ENCODE measurements at regions not wholly inside any gene's neighbourhood (a gene's known extent, or its start where the extent isn't known, plus 50 kb on each side); places are given as distances from the start of the nearest gene placed in this dataset.

DNA sequence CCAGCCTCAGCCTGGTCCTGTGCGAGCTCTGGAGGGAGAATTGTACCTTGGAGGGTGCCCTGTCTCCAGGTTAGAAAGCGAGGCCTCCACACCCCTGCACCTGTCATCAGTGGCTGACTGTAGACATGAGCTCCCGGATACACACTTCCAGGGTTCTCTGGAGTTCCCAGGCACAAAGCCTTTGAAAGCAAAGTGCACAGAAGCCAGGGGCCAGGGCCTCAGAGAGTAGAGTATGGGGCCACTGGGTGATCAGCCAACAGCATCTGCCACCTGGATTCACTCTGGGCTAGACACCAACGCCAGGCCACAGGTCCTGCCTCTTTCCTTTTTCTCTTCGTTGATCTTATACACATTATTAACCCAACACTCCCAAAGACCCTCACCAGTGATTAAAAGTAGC lies 239.4 kb upstream of the HDAC4 start:
- TF ChIP-seq GATA3 (IDR thresholded peaks at IDR 0.05; ENCODE audit: low read depth, low read length) (no peak), GATA2 (IDR thresholded peaks at IDR 0.05; ENCODE audit: low read depth, low read length) (no peak)

Measured in SH-SY5Y (cell line).